Activated CD8-positive, alpha-beta memory T cell treated with anti-CD3 and anti-CD28 coated beads for 48 hours (primary cell): ENCODE measurements at regions not wholly inside any gene's neighbourhood (a gene's known extent, or its start where the extent isn't known, plus 50 kb on each side); places are given as distances from the start of the nearest gene placed in this dataset.

Source experiments
- DNase-seq, 3 experiments: peaks; one replicate each; pipeline ENCODE4 v3.0.0-alpha.2; 2020; ENCODE audit warnings: low read depth in 2 of 3, low spot score in 2 of 3

GRCh38 chr1:14513111-14513510, 85.4 kb upstream of the KAZN start:
- no peak for DNase-seq

DNA sequence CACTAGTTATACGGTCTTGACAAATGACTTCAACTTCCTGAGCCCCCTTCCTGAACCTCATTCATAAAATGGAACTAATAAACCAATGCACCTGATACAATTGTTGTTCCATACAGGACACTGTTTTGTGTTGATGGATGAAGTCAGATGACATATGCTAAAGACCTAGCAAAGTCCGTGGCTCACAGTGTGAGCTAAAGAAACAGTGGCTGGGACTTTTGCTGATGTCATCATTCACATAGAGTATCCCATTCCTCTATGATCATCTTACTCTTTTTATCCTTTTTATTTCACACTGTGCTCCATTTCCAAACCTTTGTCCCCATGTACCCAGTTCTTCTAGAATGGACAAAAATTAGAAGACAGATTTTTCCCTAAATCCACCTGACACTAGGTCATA, 83.7 kb upstream of the KAZN start:
- no peak for DNase-seq

DNA sequence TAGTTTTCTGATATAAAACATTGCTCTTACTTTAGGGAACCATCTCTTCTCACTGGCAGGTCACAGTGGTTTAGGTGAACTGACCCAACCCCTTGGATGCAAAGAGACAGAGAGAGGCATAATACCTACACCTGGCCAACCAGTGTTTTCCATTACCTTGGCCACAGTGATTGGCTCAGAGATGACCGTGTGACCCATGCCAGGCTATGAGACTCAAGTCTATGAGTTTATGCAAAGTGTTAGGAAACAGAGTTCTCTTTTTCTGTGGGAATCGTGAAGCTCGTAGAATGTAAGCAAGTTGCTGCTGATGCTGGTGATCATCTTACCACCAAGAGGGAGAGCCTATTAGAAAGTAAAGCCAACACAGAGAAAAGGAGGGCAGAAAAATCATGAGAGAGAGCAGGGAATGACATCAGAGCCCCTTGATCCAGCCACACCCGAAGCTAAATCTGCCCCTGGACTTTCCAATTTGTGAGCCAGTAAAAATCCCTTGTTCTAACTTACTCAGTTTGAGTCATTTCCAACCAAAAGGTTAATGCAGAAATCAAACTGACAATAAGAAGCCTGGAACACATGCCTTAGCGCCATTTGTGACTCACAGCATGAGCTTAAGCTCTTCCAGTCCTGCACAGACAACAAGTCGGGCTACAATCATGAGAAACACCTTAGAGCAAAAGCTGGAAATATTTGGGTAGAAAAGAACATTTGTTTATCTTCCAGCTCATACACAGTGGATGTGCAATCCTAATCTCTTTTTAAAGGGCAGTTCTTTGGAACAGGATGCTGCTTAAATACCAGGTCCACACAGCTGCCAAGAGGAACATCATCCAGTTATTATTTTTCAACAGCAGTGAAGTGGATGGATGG, 81.3 kb upstream of the KAZN start:
- no peak for DNase-seq

- no peak for DNase-seq
Observed at GRCh38 chr1:14517841-14518180, 80.7 kb upstream of the KAZN start.

- DNase-seq = no peak
Observed at GRCh38 chr1:14519976-14520375, 78.5 kb upstream of the KAZN start.

DNA sequence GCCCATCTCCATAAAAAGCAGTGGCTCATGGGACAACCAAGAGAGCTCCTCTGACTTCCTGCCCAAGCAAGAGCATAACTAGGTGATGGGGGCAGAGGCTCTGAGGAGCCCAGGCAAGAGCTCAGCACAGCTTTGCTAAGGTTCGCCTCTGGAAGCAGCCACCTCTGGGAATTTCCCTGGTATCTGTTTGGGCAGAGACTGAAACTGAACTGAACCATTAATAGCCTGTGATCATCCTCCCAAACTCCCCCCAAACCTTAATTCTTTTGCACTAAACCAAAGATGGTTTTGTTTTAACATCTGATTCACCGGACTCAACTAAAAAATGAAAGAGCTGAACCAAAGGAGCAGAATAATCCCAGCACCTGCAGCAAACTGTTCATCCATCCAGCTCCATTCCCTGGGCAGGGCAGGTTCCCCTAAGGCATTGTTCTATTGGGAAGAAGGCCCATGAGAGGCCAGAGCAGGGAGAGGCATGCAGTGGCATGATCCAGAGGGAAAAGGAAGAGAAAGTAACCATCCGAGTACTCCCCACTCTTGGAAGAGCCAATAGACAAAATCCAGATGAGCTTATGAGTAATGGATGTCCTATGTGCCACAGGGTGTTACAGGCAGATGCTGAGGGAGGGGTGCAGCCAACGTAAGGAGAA, 77.8 kb upstream of the KAZN start:
- no peak for DNase-seq

GRCh38 chr1:14521622-14522021, 76.9 kb upstream of the KAZN start:
- DNase-seq = no peak

DNA sequence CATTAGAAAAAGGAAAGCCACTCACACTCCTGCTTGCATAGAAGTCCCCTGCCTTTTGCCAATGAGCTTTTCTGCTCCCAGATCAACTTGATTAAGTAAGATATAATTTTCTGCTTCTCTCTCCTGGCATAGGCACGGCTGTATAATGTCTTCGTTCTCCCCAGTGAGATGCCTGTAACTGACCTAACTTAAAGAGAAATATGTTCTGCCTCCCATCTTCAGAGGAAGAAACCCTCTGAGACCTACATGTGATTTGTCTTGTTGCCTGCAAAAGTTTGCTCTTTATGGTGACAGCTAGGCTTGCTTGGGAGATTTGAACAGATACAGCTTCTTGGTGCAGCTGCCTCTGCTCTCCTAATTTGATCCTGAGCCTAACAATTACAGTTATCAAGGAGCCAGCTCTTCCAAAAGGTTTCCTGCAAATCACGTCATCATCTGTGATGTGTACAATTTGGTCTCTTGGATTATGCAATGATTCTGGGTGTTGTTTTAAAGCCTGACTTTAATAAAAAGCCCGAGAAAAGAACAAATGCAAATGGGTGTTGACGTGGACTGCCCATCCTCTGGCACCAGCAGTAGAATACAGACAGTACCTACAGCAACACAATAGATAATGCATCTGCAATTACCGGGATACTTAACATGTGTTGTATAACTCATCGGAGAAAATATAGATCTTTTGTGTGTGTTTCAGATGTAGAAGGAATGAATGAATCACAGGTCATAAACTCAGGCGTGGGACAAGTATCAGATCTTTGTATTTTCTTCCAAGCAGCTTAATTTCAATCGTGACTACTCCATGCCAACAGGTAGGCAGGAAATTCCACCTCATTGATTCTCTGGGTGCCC, 76.2 kb upstream of the KAZN start:
- no peak for DNase-seq

DNA sequence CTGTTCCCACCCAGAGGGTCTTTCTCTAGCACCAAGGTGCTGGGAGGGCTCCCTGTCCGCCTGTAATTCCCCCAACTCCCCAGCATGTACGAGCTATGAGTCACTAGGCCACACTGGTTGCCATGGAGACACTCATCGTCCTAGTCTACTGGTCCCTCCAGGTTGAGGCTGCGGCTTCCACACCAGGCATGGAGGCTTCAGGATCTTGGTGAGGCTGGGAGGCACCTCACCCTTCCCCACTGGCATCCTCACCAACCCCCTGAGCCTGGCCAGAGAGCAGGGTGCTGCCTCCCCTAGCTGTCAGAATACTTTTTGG, 75.6 kb upstream of the KAZN start:
- no peak for DNase-seq

DNA sequence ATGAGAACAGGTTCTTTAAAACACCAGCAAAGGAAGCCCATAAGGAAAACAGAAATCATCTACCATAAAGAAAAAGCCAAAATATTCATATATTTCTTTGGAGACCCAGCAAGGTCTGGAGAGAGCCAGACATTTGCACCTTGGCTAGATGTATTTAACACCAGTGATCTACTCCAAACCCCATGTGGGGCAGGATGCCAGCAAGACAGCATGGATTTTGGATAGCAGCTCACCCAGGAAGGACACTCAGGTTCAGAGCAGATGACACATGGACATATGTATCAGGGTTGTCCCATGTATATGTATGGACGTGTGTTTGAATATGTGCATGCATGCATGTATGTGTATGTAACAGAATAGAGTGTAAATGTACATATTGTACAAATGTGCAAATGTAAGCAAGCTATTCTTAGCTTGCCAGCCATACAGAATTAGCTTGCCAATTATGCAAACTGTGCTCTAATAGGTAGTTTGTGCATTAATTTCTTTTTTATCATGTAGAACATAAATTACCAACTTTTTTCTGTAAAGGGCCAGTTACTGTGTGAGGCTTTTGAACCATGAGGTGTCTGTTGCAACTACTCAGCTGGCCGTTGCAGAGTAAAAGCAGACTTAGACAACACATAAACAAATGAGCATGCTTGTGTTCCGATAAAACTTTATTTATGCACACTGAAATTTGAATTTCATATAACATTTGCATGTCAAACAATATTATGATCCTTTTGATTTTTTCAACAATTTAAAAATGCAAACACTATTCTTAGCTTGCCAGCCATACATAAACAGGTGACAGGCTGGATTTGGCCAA, 73.5 kb upstream of the KAZN start:
- DNase-seq = no peak

DNA sequence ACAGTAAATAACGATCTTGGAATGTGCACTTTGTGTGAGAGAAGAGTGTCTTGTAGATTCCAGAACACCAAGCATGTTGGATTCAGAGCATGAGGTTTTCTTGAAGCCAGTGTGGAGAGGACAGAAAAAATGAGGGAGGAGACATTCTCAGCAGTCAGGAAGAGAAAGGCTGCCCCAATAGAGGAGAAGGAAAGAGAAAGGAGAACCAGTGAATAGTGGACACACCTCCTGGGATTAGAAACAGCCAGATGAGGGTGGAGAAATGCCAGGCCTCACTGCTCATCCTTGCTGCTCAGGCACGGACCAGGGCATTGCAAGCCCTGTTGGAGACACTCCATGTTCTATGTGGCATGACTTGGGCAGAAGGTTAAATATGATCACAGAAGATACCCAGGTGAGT, 69.0 kb upstream of the KAZN start:
- DNase-seq = no peak

- no peak for DNase-seq
Observed at GRCh38 chr1:14531519-14531918, 67.0 kb upstream of the KAZN start.

DNA sequence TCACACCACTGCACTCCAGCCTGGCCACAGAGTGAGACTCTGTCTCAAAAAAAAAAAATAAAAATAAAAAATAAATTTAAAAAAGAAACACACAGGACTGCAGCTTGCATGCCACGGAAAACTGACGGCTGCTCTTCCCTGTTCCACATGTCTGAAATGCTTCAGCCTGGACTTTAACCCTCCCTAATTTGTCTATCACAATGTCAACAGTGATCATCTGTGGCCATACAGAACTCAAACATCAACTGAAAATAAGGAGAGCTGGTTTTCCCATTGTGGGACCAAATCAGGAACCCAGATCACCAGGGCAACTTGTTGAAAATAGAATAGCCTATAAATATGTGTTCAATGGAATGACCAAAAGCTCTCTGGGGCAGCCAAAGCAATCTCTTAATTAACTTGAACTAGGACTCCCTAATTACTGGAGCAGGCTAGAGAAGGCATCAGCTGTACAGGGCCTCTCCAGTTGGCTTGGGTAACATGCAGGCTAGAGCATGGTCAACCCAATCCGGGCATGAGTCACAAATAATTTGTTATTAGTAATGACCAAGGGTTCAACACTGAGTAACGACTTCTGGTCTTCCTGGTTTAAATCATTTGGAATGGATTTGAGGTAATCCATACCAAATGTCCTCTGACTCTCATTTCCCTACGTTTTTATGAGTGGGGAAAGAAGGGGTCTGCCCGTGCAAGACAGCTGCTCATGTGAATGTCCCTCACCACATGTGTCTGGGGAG, 62.7 kb upstream of the KAZN start:
- DNase-seq = no peak

- DNase-seq = no peak
Observed at GRCh38 chr1:14538335-14538734, 60.1 kb upstream of the KAZN start.

GRCh38 chr1:14539309-14539708, 59.2 kb upstream of the KAZN start:
- DNase-seq = no peak

DNA sequence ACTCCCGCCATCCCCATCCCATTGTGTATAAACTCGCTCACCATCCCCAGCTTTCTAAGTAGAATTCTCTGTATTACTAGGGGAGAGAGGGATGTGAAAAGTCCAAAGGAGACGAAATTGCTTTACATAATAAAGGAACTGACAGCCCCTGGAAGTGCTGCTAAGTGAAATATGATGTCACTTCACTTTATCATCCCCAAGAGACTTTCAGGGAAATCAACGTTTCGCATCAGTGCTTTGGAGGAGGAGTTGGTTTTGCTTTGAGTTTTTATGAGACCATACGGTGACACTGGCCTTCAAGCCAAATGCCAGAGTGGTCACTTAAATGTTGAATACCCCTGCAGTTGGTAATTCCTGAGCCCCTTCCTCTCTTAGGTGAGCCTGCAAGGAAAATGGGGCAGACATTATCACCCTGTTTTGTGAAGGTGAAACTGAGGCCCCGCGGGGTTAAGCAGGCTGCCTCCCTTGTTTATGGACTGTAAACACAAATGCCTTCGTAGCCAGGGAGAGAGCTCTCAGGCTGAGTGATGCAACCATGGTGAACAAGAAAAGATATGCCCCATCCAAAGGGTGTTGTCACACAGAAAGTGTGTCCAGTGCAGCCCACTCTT, 58.4 kb upstream of the KAZN start:
- DNase-seq = no peak

- no peak for DNase-seq
Observed at GRCh38 chr1:14541348-14541747, 57.1 kb upstream of the KAZN start.

GRCh38 chr1:14543191-14543840, 55.2 kb upstream of the KAZN start:
- DNase-seq = no peak

GRCh38 chr1:14544319-14544718, 54.2 kb upstream of the KAZN start:
- no peak for DNase-seq
